PFSK-1 (cell line): ENCODE measurements at regions not wholly inside any gene's neighbourhood (a gene's known extent, or its start where the extent isn't known, plus 50 kb on each side); places are given as distances from the start of the nearest gene placed in this dataset.

Source experiments
- REST ChIP-seq, 2 experiments: IDR thresholded peaks; 2 replicates each; pipeline versions ENCODE4 v1.6.1 to v1.8.0; 2011 to 2012; ENCODE audit warnings: low read depth in 2 of 2, low read length in 2 of 2, control low read depth in 1 of 2, inconsistent platforms in 1 of 2, mild to moderate bottlenecking in 1 of 2, moderate library complexity in 1 of 2; ENCODE audit not compliant: insufficient read depth in 1 of 2
- SIN3A ChIP-seq: IDR thresholded peaks from 2 replicates; pipeline ENCODE4 v1.6.1; 2012; ENCODE audit warnings: mild to moderate bottlenecking, low read length, moderate library complexity, borderline replicate concordance; ENCODE audit not compliant: insufficient read depth
- TAF1 ChIP-seq: IDR thresholded peaks from 2 replicates; pipeline ENCODE4 v1.6.1; 2012; ENCODE audit warnings: low read length, control low read depth, borderline replicate concordance; ENCODE audit not compliant: insufficient read depth

- TF ChIP-seq TAF1 (no peak), REST (IDR thresholded peaks at IDR 0.05; ENCODE audit: insufficient read depth in 1 of 2, low read depth in 2 of 2, low read length in 2 of 2) (no peak), SIN3A (no peak)
These were observed 354.9 kb downstream of the RSL24D1 start for GRCh38 chr15:54841701-54842305.
